HepG2 (cell line): ENCODE measurements at regions not wholly inside any gene's neighbourhood (a gene's known extent, or its start where the extent isn't known, plus 50 kb on each side); places are given as distances from the start of the nearest gene placed in this dataset.

Experiments used
- ARNTL ChIP-seq: sonication (generic); formaldehyde crosslinking; IDR thresholded peaks from 2 replicates; pipeline ENCODE4 v1.4.0; 2020; ENCODE audit warnings: mild to moderate bottlenecking, missing genetic modification reagents
- BRCA1 ChIP-seq: sonication (generic); formaldehyde crosslinking; IDR thresholded peaks from 2 replicates; pipeline ENCODE4 v1.4.0; 2020; ENCODE audit warnings: missing genetic modification reagents
- CREM ChIP-seq, 2 experiments: sonication (generic) in 1 of 2; formaldehyde crosslinking in 1 of 2; IDR thresholded peaks; 2 replicates each; pipeline versions ENCODE4 v1.4.0 to v1.6.1; 2016 to 2020; ENCODE audit warnings: antibody characterized with exemption in 1 of 2, mild to moderate bottlenecking in 1 of 2, missing genetic modification reagents in 1 of 2
- CTCF ChIP-seq: sonication (generic); formaldehyde crosslinking; IDR thresholded peaks from 2 replicates; pipeline ENCODE4 v1.5.0; 2020; ENCODE audit warnings: mild to moderate bottlenecking, missing genetic modification reagents, moderate library complexity
- PCBP2 ChIP-seq: fragments of 200-400 bp; formaldehyde crosslinking; optimal IDR thresholded peaks from 2 replicates; pipeline ENCODE3; 2018; ENCODE audit warnings: low read length, low read depth; ENCODE audit not compliant: poor library complexity, severe bottlenecking
- RELA ChIP-seq: sonication (generic); formaldehyde crosslinking; IDR thresholded peaks from 2 replicates; pipeline ENCODE4 v1.4.0; 2020; ENCODE audit warnings: missing genetic modification reagents
- ZBTB33 ChIP-seq: sonication (generic); formaldehyde crosslinking; IDR thresholded peaks from 2 replicates; pipeline ENCODE4 v1.4.0; 2020; ENCODE audit warnings: missing genetic modification reagents
- ZBTB38 ChIP-seq: sonication (generic); formaldehyde crosslinking; IDR thresholded peaks from 2 replicates; pipeline ENCODE4 v1.5.1; 2020; ENCODE audit warnings: mild to moderate bottlenecking, missing genetic modification reagents
- ZBTB44 ChIP-seq: sonication (generic); formaldehyde crosslinking; IDR thresholded peaks from 2 replicates; pipeline ENCODE4 v1.4.0; 2020; ENCODE audit warnings: missing genetic modification reagents
- ZNF512 ChIP-seq: sonication (generic); formaldehyde crosslinking; IDR thresholded peaks from 2 replicates; pipeline ENCODE4 v1.4.0; 2020; ENCODE audit warnings: mild to moderate bottlenecking, missing genetic modification reagents
- ZNF558 ChIP-seq: sonication (generic); formaldehyde crosslinking; IDR thresholded peaks from 2 replicates; pipeline ENCODE4 v1.9.0; 2022; ENCODE audit warnings: mild to moderate bottlenecking, missing genetic modification reagents, borderline replicate concordance

- TF ChIP-seq ZNF512 (CRISPR knock-in tag) (no peak), BRCA1 (no peak), PCBP2 (no peak), ZBTB44 (CRISPR knock-in tag) (no peak), RELA (CRISPR knock-in tag) (no peak), ZBTB38 (no peak), CTCF (CRISPR knock-in tag) (no peak), ZNF558 (CRISPR knock-in tag) (no peak), ZBTB33 (CRISPR knock-in tag) (no peak), ARNTL (CRISPR knock-in tag) (no peak), CREM (IDR thresholded peaks at IDR 0.05) (no peak), CREM (CRISPR knock-in tag; IDR thresholded peaks at IDR 0.05) (no peak)
Measured at GRCh38 chr4:151854731-151855130, 93.9 kb upstream of the GATB start.
